ENCODE measurements at regions not wholly inside any gene's neighbourhood (a gene's known extent, or its start where the extent isn't known, plus 50 kb on each side); places are given as distances from the start of the nearest gene placed in this dataset.
"Not testable (repeated sequence)": the region's sequence is repeated elsewhere in the genome, so short reads cannot be mapped to it uniquely, and the experiment has no call there.

DNA sequence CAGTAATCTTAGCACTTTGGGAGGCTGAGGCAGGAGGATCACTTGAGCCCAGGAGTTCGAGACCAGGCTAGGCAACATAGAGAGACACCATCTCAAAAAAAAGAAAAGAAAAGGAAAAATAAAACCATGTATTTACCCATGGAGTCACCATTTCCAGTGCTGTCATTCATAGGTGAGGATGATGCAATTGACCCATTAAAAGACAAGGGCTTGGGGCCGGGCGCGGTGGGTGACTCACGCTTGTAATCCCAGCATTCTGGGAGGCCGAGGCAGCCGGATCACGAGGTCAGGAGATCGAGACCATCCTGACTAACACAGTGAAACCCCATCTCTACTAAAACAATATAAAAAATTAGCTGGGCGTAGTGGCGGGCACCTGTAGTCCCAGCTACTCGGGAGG lies 82.6 kb upstream of the RUBCNL start:
- TF ChIP-seq, protein P1, sequence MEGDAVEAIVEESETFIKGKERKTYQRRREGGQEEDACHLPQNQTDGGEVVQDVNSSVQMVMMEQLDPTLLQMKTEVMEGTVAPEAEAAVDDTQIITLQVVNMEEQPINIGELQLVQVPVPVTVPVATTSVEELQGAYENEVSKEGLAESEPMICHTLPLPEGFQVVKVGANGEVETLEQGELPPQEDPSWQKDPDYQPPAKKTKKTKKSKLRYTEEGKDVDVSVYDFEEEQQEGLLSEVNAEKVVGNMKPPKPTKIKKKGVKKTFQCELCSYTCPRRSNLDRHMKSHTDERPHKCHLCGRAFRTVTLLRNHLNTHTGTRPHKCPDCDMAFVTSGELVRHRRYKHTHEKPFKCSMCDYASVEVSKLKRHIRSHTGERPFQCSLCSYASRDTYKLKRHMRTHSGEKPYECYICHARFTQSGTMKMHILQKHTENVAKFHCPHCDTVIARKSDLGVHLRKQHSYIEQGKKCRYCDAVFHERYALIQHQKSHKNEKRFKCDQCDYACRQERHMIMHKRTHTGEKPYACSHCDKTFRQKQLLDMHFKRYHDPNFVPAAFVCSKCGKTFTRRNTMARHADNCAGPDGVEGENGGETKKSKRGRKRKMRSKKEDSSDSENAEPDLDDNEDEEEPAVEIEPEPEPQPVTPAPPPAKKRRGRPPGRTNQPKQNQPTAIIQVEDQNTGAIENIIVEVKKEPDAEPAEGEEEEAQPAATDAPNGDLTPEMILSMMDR (IDR thresholded peaks at IDR 0.05): not testable (repeated sequence)
- not testable (repeated sequence) for TF ChIP-seq POLR2AphosphoS5 (IDR thresholded peaks at IDR 0.05; ENCODE audit: low read depth, low read length); TEAD4 (IDR thresholded peaks at IDR 0.05; ENCODE audit: borderline replicate concordance, insufficient read depth); EP300 (IDR thresholded peaks at IDR 0.05; ENCODE audit: borderline replicate concordance in 1 of 2, low read depth in 1 of 2, low read length in 1 of 2); RCOR1 (IDR thresholded peaks at IDR 0.05; ENCODE audit: low read length); NRF1 (IDR thresholded peaks at IDR 0.05; ENCODE audit: low read depth, low read length); REST (IDR thresholded peaks at IDR 0.05; ENCODE audit: low read depth, low read length); MEF2A (IDR thresholded peaks at IDR 0.05; ENCODE audit: borderline replicate concordance, low read depth); SMC3 (IDR thresholded peaks at IDR 0.05; ENCODE audit: low read depth, low read length); RFX5 (IDR thresholded peaks at IDR 0.05; ENCODE audit: low read length); TAF1 (IDR thresholded peaks at IDR 0.05; ENCODE audit: borderline replicate concordance, low read depth, low read length)
- TF ChIP-seq, protein P2, sequence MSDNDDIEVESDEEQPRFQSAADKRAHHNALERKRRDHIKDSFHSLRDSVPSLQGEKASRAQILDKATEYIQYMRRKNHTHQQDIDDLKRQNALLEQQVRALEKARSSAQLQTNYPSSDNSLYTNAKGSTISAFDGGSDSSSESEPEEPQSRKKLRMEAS (IDR thresholded peaks at IDR 0.05; ENCODE audit: low read depth): not testable (repeated sequence)
